Spleen (tissue), 7 donors: ENCODE measurements at regions not wholly inside any gene's neighbourhood (a gene's known extent, or its start where the extent isn't known, plus 50 kb on each side); places are given as distances from the start of the nearest gene placed in this dataset.

Experiments used
- CTCF ChIP-seq, 11 experiments: fragments of 200-600 bp in 7 of 11; fragments of 450-650 bp in 4 of 11; sonication (generic) in 4 of 11; IDR thresholded peaks in 8 of 11; conservative IDR thresholded peaks in 3 of 11; 1 replicate in 7 of 11; 2 replicates in 4 of 11; pipeline versions ENCODE4 v1.4.0 to v1.8.0; 2016 to 2021; ENCODE audit warnings: antibody characterized with exemption in 11 of 11, inconsistent platforms in 4 of 11, mild to moderate bottlenecking in 1 of 11
- POLR2A ChIP-seq, 3 donors: fragments of 450-650 bp; IDR thresholded peaks; one replicate each; pipeline ENCODE4 v1.5.1; 2017; ENCODE audit warnings: antibody characterized with exemption in 3 of 3, mild to moderate bottlenecking in 1 of 3
- donor health status: DM: no; HTN: no; CAD: no; lungs with moderate emphysema.
- donor health status: DM: no; HTN: no; CAD: no.
- donor health status: DM: no; HTN: no; CAD: no.

GRCh38 chr6:113287396-113287795, 569.7 kb upstream of the MARCKS start:
- no peak for TF ChIP-seq CTCF (IDR thresholded peaks at IDR 0.05 in 8 of 11, conservative IDR thresholded peaks at IDR 0.05 in 3 of 11)
- TF ChIP-seq POLR2A (IDR thresholded peaks at IDR 0.05): no peak
